ENCODE measurements at regions not wholly inside any gene's neighbourhood (a gene's known extent, or its start where the extent isn't known, plus 50 kb on each side); places are given as distances from the start of the nearest gene placed in this dataset.

DNA sequence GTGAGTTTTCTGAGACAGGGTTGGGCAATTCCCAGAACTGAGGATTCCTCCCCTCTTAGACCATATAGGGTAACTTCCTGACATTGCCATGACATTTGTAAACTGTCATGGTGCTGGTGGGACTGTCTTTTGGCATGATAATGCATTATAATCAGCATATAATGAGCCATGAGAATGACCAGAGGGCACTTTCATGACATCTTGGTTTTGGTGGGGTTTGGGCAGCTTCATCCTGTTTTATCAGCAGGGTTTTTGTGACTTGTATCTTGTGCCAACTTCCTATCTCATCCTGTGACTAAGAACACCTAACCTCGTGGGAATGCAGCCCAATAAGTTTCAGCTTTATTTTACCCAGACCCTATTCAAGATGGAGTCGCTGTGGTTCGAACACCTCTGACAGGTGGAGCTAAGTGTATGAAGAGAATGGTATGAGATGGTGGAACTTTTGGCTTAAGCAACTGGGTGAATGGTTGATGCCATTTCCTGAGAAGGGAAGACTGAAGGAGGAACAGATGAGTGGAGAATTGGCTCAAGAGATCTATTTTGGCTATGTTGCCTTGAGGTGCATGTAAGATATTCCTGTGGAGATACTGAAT, 217.3 kb downstream of the RAB11FIP4 start:
- TF ChIP-seq POLR2AphosphoS5 (IDR thresholded peaks at IDR 0.05; ENCODE audit: insufficient read depth, low read depth, low read length) (no peak), CTCF (IDR thresholded peaks at IDR 0.05; ENCODE audit: extremely low read depth in 1 of 2, insufficient read depth in 1 of 2, low read depth in 1 of 2, low read length in 2 of 2) (no peak), MYC (IDR thresholded peaks at IDR 0.05; ENCODE audit: low read depth, low read length) (no peak), FOS (IDR thresholded peaks at IDR 0.05; ENCODE audit: borderline replicate concordance, insufficient read depth, low read length) (no peak)
